Upper lobe of left lung (tissue), 6 donors: ENCODE measurements at regions not wholly inside any gene's neighbourhood (a gene's known extent, or its start where the extent isn't known, plus 50 kb on each side); places are given as distances from the start of the nearest gene placed in this dataset.

Experiments used
- ATAC-seq, 2 donors: fragments of 200-7000 bp; cut with Tn5 transposase; one replicate each; pipeline ENCODE4 v1.9.1; 2022; ENCODE audit warnings: mild to moderate bottlenecking in 2 of 2, moderate library complexity in 2 of 2; ENCODE audit not compliant: low FRiP score in 2 of 2
- DNase-seq, 2 donors: peaks; one replicate each; pipeline ENCODE4 v3.0.0-alpha.2; 2019 to 2020
- H3K27ac ChIP-seq, 4 donors: fragments of 200-600 bp; sonication (generic); one replicate each; pipeline ENCODE4 v1.5.1; 2016 to 2019
- H3K27me3 ChIP-seq, 4 donors: fragments of 200-600 bp; sonication (generic); one replicate each; pipeline ENCODE4 v1.5.1; 2017 to 2019
- H3K36me3 ChIP-seq, 4 donors: fragments of 200-600 bp; sonication (generic); one replicate each; pipeline ENCODE4 v1.5.1; 2016 to 2019
- H3K4me1 ChIP-seq, 4 donors: fragments of 200-600 bp; sonication (generic); one replicate each; pipeline ENCODE4 v1.5.1; 2018 to 2019
- H3K4me3 ChIP-seq, 4 donors: fragments of 200-600 bp; sonication (generic); one replicate each; pipeline ENCODE4 v1.5.1; 2017 to 2019; ENCODE audit warnings: mild to moderate bottlenecking in 2 of 4, moderate library complexity in 1 of 4
- H3K9me3 ChIP-seq, 4 donors: fragments of 200-600 bp; sonication (generic); one replicate each; pipeline ENCODE4 v1.5.1; 2018 to 2019
- CTCF ChIP-seq, 6 experiments: fragments of 450-650 bp in 4 of 6; fragments of 200-600 bp in 2 of 6; sonication (generic) in 2 of 6; IDR thresholded peaks; one replicate each; pipeline ENCODE4 v1.5.1; 2016 to 2019; ENCODE audit warnings: antibody characterized with exemption in 6 of 6
- EP300 ChIP-seq, 4 donors: sonication (generic); formaldehyde crosslinking; IDR thresholded peaks; one replicate each; pipeline ENCODE4 v1.5.1; 2017; ENCODE audit warnings: antibody characterized with exemption in 4 of 4, control low read depth in 2 of 4
- POLR2A ChIP-seq, 4 donors: fragments of 450-650 bp; IDR thresholded peaks; one replicate each; pipeline ENCODE4 v1.5.1; 2016 to 2017; ENCODE audit warnings: antibody characterized with exemption in 4 of 4, mild to moderate bottlenecking in 2 of 4
- POLR2AphosphoS5 ChIP-seq, 2 donors: sonication (generic); formaldehyde crosslinking; IDR thresholded peaks; one replicate each; pipeline ENCODE4 v1.5.1; 2017; ENCODE audit warnings: antibody characterized with exemption in 2 of 2
- WGBS, 2 donors: methylation state at CpG; one replicate each; pipeline ENCODE4 v1.1.5; 2017 to 2018; 5-methylcytosine and 5-hydroxymethylcytosine counted together
- donor health status: DM: no; HTN: no; CAD: no; lungs with moderate emphysema.
- donor health status: DM: no; HTN: yes; CAD: no; lungs with severe emphysema.

GRCh38 chr14:97513891-97514290, 716.7 kb downstream of the VRK1 start:
- no peak for ATAC-seq
- WGBS, 2 donors = 80 to 85% methylated on average over 5 of the region's 5 CpGs
- H3K36me3 ChIP-seq = no peaks in the 10 kb centered on the region

GRCh38 chr14:97517566-97518234, 720.5 kb downstream of the VRK1 start:
- Histone ChIP-seq H3K9me3 (no peaks in the 10 kb centered on the region), H3K4me3 (no peak overlapping the region), H3K27me3 (no peaks in the 10 kb centered on the region), H3K36me3 (no peaks in the 10 kb centered on the region), H3K4me1 (no peaks in the 10 kb centered on the region), H3K27ac (no peak overlapping the region)
- TF ChIP-seq EP300 (IDR thresholded peaks at IDR 0.05) (no peak), POLR2AphosphoS5 (IDR thresholded peaks at IDR 0.05) (no peak)
- 77% methylated on average over 4 to 5 of the region's 5 CpGs for WGBS, 2 donors
- ATAC-seq (no peak), DNase-seq (no peak)

More at GRCh38 chr14:97513891-97514290, 716.7 kb downstream of the VRK1 start:
- Histone ChIP-seq H3K27me3 (no peaks in the 10 kb centered on the region), H3K27ac (no peak overlapping the region), H3K9me3 (no peaks in the 10 kb centered on the region), H3K4me1 (no peaks in the 10 kb centered on the region), H3K4me3 (no peak overlapping the region)
- TF ChIP-seq CTCF (IDR thresholded peaks at IDR 0.05) = no peak
- no peak for DNase-seq

GRCh38 chr14:97523936-97524335, 726.8 kb downstream of the VRK1 start:
- no peaks in the 10 kb centered on the region for H3K9me3 ChIP-seq
- DNase-seq = no peak
- H3K27ac ChIP-seq = no peak overlapping the region
- TF ChIP-seq EP300 (IDR thresholded peaks at IDR 0.05) (no peak), CTCF (IDR thresholded peaks at IDR 0.05) (no peak), POLR2A (IDR thresholded peaks at IDR 0.05) (no peak), POLR2AphosphoS5 (IDR thresholded peaks at IDR 0.05) (no peak)
- no peak overlapping the region for H3K4me3 ChIP-seq
- no peaks in the 10 kb centered on the region for H3K27me3 ChIP-seq
- H3K4me1 ChIP-seq = no peaks in the 10 kb centered on the region
- no peaks in the 10 kb centered on the region for H3K36me3 ChIP-seq
- no peak for ATAC-seq
- 54 to 58% methylated on average over 3 of the region's 3 CpGs for WGBS, 2 donors

GRCh38 chr14:97524589-97525319, 727.6 kb downstream of the VRK1 start:
- no peak for ATAC-seq
- Histone ChIP-seq H3K36me3 (no peaks in the 10 kb centered on the region), H3K27me3 (no peaks in the 10 kb centered on the region), H3K27ac (no peak overlapping the region), H3K9me3 (no peaks in the 10 kb centered on the region), H3K4me3 (no peak overlapping the region), H3K4me1 (no peaks in the 10 kb centered on the region)
- no peak for DNase-seq
- TF ChIP-seq POLR2AphosphoS5 (IDR thresholded peaks at IDR 0.05) (no peak), POLR2A (IDR thresholded peaks at IDR 0.05) (no peak), EP300 (IDR thresholded peaks at IDR 0.05) (no peak), CTCF (IDR thresholded peaks at IDR 0.05) (no peak)
- WGBS, 2 donors = 50 to 54% methylated on average over 7 of the region's 7 CpGs

GRCh38 chr14:97527993-97528392, 730.8 kb downstream of the VRK1 start:
- H3K36me3 ChIP-seq = no peaks in the 10 kb centered on the region
- 80 to 85% methylated on average over 4 of the region's 4 CpGs for WGBS, 2 donors
- H3K27me3 ChIP-seq = no peaks in the 10 kb centered on the region
- no peak for TF ChIP-seq POLR2AphosphoS5 (IDR thresholded peaks at IDR 0.05)
- TF ChIP-seq POLR2A (IDR thresholded peaks at IDR 0.05) = no peak
- no peak for TF ChIP-seq EP300 (IDR thresholded peaks at IDR 0.05)
- TF ChIP-seq CTCF (IDR thresholded peaks at IDR 0.05) = no peak
- no peak overlapping the region for H3K27ac ChIP-seq
- no peaks in the 10 kb centered on the region for H3K9me3 ChIP-seq
- no peaks in the 10 kb centered on the region for H3K4me1 ChIP-seq
- no peak for DNase-seq
- no peak overlapping the region for H3K4me3 ChIP-seq
- ATAC-seq = peak in 1 of 2 donors; percentile 34
